WTC11 (cell line): ENCODE measurements at regions not wholly inside any gene's neighbourhood (a gene's known extent, or its start where the extent isn't known, plus 50 kb on each side); places are given as distances from the start of the nearest gene placed in this dataset.

Source experiments
- CREB1 ChIP-seq: sonication (generic); formaldehyde crosslinking; IDR thresholded peaks from 2 replicates; pipeline ENCODE4 v1.8.0; 2023; ENCODE audit warnings: mild to moderate bottlenecking, missing genetic modification reagents
- FOXP1 ChIP-seq: sonication (generic); formaldehyde crosslinking; IDR thresholded peaks from 2 replicates; pipeline ENCODE4 v1.8.0; 2022; ENCODE audit warnings: missing genetic modification reagents, mild to moderate bottlenecking, moderate library complexity, borderline replicate concordance
- GABPB1 ChIP-seq: sonication (generic); formaldehyde crosslinking; IDR thresholded peaks from 2 replicates; pipeline ENCODE4 v1.8.1; 2023; ENCODE audit warnings: mild to moderate bottlenecking, missing genetic modification reagents
- JAZF1 ChIP-seq: fragments of 250-450 bp; sonication (Bioruptor Pico); IDR thresholded peaks from 2 replicates; pipeline ENCODE4 v1.9.0; 2021; ENCODE audit warnings: moderate library complexity, mild to moderate bottlenecking, inconsistent platforms
- MYBL2 ChIP-seq: sonication (generic); formaldehyde crosslinking; IDR thresholded peaks from 2 replicates; pipeline ENCODE4 v1.8.1; 2023; ENCODE audit warnings: mild to moderate bottlenecking, moderate library complexity, missing genetic modification reagents
- NR2C2 ChIP-seq: sonication (generic); formaldehyde crosslinking; IDR thresholded peaks from 2 replicates; pipeline ENCODE4 v1.8.0; 2022; ENCODE audit warnings: mild to moderate bottlenecking, missing genetic modification reagents
- SMAD3 ChIP-seq: sonication (generic); formaldehyde crosslinking; IDR thresholded peaks from 2 replicates; pipeline ENCODE4 v1.8.0; 2022; ENCODE audit warnings: missing genetic modification reagents, mild to moderate bottlenecking, borderline replicate concordance
- SP1 ChIP-seq: sonication (generic); formaldehyde crosslinking; conservative IDR thresholded peaks from 2 replicates; pipeline ENCODE4 v1.8.1; 2022; ENCODE audit warnings: missing genetic modification reagents
- ZNF263 ChIP-seq: sonication (generic); formaldehyde crosslinking; IDR thresholded peaks from 2 replicates; pipeline ENCODE4 v1.8.1; 2022; ENCODE audit warnings: low read depth, mild to moderate bottlenecking, moderate library complexity, missing genetic modification reagents
- ZNF416 ChIP-seq: fragments of 250-450 bp; sonication (Bioruptor Pico); IDR thresholded peaks from 2 replicates; pipeline ENCODE4 v1.9.0; 2021; ENCODE audit warnings: mild to moderate bottlenecking, inconsistent platforms
- TF ChIP-seq, protein P1 (sequence below): fragments of 200-600 bp; IDR thresholded peaks from 2 replicates; pipeline ENCODE4 v1.8.0; 2022; ENCODE audit warnings: antibody characterized with exemption
- TF ChIP-seq, protein P2 (sequence below): sonication (generic); formaldehyde crosslinking; IDR thresholded peaks from 2 replicates; pipeline ENCODE4 v1.8.0; 2022; ENCODE audit warnings: mild to moderate bottlenecking, missing genetic modification reagents
- TF ChIP-seq, protein P3 (sequence below): sonication (generic); formaldehyde crosslinking; IDR thresholded peaks from 2 replicates; pipeline ENCODE4 v1.8.1; 2023; ENCODE audit warnings: mild to moderate bottlenecking, missing genetic modification reagents, moderate library complexity

DNA sequence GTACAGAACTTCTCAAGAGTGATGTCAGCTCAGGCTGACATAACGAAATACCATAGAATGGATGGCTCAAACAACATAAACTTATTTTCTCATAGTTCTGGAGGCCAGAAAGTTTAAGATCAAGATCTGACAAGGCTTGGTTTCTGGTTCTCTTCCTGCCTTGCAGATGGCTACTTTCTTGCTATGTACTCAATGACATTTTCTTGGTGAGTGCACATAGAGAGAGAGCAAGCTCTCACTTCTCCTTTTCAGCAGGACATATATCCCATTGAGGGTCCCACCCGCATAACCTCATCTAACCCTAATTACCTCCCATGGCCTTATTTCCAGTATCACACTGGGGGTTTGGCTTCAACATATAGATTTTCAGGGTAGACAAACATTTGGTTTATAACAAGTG is 1072.1 kb downstream of the PLOD2 start:
- TF ChIP-seq FOXP1 (CRISPR knock-in tag): no peak
- TF ChIP-seq JAZF1 (CRISPR knock-in tag): no peak
- TF ChIP-seq, protein P1, sequence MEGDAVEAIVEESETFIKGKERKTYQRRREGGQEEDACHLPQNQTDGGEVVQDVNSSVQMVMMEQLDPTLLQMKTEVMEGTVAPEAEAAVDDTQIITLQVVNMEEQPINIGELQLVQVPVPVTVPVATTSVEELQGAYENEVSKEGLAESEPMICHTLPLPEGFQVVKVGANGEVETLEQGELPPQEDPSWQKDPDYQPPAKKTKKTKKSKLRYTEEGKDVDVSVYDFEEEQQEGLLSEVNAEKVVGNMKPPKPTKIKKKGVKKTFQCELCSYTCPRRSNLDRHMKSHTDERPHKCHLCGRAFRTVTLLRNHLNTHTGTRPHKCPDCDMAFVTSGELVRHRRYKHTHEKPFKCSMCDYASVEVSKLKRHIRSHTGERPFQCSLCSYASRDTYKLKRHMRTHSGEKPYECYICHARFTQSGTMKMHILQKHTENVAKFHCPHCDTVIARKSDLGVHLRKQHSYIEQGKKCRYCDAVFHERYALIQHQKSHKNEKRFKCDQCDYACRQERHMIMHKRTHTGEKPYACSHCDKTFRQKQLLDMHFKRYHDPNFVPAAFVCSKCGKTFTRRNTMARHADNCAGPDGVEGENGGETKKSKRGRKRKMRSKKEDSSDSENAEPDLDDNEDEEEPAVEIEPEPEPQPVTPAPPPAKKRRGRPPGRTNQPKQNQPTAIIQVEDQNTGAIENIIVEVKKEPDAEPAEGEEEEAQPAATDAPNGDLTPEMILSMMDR: no peak
- no peak for TF ChIP-seq ZNF416 (CRISPR knock-in tag)
- TF ChIP-seq MYBL2 (CRISPR knock-in tag): no peak
- no peak for TF ChIP-seq CREB1 (CRISPR knock-in tag)
- no peak for TF ChIP-seq GABPB1 (CRISPR knock-in tag)
- TF ChIP-seq ZNF263 (CRISPR knock-in tag): no peak
- TF ChIP-seq NR2C2 (CRISPR knock-in tag): no peak
- TF ChIP-seq, protein P2, sequence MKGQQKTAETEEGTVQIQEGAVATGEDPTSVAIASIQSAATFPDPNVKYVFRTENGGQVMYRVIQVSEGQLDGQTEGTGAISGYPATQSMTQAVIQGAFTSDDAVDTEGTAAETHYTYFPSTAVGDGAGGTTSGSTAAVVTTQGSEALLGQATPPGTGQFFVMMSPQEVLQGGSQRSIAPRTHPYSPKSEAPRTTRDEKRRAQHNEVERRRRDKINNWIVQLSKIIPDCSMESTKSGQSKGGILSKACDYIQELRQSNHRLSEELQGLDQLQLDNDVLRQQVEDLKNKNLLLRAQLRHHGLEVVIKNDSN (CRISPR knock-in tag): no peak
- TF ChIP-seq, protein P3, sequence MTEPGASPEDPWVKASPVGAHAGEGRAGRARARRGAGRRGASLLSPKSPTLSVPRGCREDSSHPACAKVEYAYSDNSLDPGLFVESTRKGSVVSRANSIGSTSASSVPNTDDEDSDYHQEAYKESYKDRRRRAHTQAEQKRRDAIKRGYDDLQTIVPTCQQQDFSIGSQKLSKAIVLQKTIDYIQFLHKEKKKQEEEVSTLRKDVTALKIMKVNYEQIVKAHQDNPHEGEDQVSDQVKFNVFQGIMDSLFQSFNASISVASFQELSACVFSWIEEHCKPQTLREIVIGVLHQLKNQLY: no peak
- no peak for TF ChIP-seq SMAD3 (CRISPR knock-in tag)
- TF ChIP-seq SP1 (CRISPR knock-in tag): no peak
